ENCODE measurements at regions not wholly inside any gene's neighbourhood (a gene's known extent, or its start where the extent isn't known, plus 50 kb on each side); places are given as distances from the start of the nearest gene placed in this dataset.
A peak's percentile ranks its signal among the peaks of the same experiment; 100 is the strongest.
"Not testable (repeated sequence)": the region's sequence is repeated elsewhere in the genome, so short reads cannot be mapped to it uniquely, and the experiment has no call there.

GRCh38 chr20:47865451-47865850 lies 80.2 kb upstream of the SULF2 start:
- DNase-seq (ENCODE audit: low spot score) = no peak

GRCh38 chr20:47863981-47864380 lies 78.7 kb upstream of the SULF2 start:
- no peak for DNase-seq (ENCODE audit: low spot score)

- DNase-seq (ENCODE audit: low spot score) = no peak
Observed at GRCh38 chr20:47863315-47863965, 78.2 kb upstream of the SULF2 start.

- no peak for DNase-seq (ENCODE audit: low spot score)
Observed at GRCh38 chr20:47862574-47863240, 77.4 kb upstream of the SULF2 start.

- DNase-seq (ENCODE audit: low spot score) = no peak
Observed at GRCh38 chr20:47861116-47861515, 75.8 kb upstream of the SULF2 start.

GRCh38 chr20:47860049-47860830 lies 75.0 kb upstream of the SULF2 start:
- no peak for DNase-seq (ENCODE audit: low spot score)

GRCh38 chr20:47859278-47859677 lies 74.0 kb upstream of the SULF2 start:
- DNase-seq (ENCODE audit: low spot score) = no peak

GRCh38 chr20:47857569-47858464 lies 72.5 kb upstream of the SULF2 start:
- DNase-seq (ENCODE audit: low spot score) = peak; percentile 5

- DNase-seq (ENCODE audit: low spot score) = no peak
Observed at GRCh38 chr20:47857187-47857568, 71.9 kb upstream of the SULF2 start.

GRCh38 chr20:47855799-47856198 lies 70.5 kb upstream of the SULF2 start:
- no peak for DNase-seq (ENCODE audit: low spot score)

- DNase-seq (ENCODE audit: low spot score) = no peak
Observed at GRCh38 chr20:47854687-47855212, 69.5 kb upstream of the SULF2 start.

GRCh38 chr20:47851774-47852173 lies 66.5 kb upstream of the SULF2 start:
- DNase-seq (ENCODE audit: low spot score) = no peak

- DNase-seq (ENCODE audit: low spot score) = no peak
Observed at GRCh38 chr20:47850146-47850545, 64.9 kb upstream of the SULF2 start.

GRCh38 chr20:47849596-47849995 lies 64.3 kb upstream of the SULF2 start:
- no peak for DNase-seq (ENCODE audit: low spot score)

- no peak for DNase-seq (ENCODE audit: low spot score)
Observed at GRCh38 chr20:47849006-47849405, 63.7 kb upstream of the SULF2 start.

- DNase-seq (ENCODE audit: low spot score) = not testable (repeated sequence)
Observed at GRCh38 chr20:47848534-47848933, 63.3 kb upstream of the SULF2 start.

GRCh38 chr20:47847884-47848485 lies 62.7 kb upstream of the SULF2 start:
- no peak for DNase-seq (ENCODE audit: low spot score)

GRCh38 chr20:47847220-47847619 lies 61.9 kb upstream of the SULF2 start:
- DNase-seq (ENCODE audit: low spot score) = not testable (repeated sequence)

- DNase-seq (ENCODE audit: low spot score) = peak; percentile 9
Observed at GRCh38 chr20:47846651-47847050, 61.4 kb upstream of the SULF2 start.

GRCh38 chr20:47845382-47845977 lies 60.2 kb upstream of the SULF2 start:
- DNase-seq (ENCODE audit: low spot score) = not testable (repeated sequence)

GRCh38 chr20:47844568-47844906 lies 59.3 kb upstream of the SULF2 start:
- not testable (repeated sequence) for DNase-seq (ENCODE audit: low spot score)
